ENCODE measurements at regions not wholly inside any gene's neighbourhood (a gene's known extent, or its start where the extent isn't known, plus 50 kb on each side); places are given as distances from the start of the nearest gene placed in this dataset.

DNA sequence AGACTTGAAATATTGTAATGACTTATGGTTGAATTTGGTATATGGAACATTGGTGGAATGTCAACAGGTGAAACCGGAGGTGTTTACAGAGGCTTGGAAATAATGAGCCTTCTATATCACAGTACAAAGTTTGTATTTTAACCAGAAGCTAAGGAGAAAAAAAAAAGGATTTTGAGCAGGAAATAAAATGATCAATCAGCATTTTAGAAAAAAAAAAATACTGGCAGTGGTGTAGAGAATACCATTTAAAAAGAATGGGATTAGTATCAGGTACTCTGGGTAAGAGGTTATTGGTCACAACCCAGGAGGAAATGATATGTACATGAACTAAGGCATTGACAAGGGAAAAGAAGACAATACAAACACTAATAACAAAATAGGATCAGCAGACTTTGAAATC lies 587.1 kb upstream of the HTR2C start:
- TF ChIP-seq, protein P1, sequence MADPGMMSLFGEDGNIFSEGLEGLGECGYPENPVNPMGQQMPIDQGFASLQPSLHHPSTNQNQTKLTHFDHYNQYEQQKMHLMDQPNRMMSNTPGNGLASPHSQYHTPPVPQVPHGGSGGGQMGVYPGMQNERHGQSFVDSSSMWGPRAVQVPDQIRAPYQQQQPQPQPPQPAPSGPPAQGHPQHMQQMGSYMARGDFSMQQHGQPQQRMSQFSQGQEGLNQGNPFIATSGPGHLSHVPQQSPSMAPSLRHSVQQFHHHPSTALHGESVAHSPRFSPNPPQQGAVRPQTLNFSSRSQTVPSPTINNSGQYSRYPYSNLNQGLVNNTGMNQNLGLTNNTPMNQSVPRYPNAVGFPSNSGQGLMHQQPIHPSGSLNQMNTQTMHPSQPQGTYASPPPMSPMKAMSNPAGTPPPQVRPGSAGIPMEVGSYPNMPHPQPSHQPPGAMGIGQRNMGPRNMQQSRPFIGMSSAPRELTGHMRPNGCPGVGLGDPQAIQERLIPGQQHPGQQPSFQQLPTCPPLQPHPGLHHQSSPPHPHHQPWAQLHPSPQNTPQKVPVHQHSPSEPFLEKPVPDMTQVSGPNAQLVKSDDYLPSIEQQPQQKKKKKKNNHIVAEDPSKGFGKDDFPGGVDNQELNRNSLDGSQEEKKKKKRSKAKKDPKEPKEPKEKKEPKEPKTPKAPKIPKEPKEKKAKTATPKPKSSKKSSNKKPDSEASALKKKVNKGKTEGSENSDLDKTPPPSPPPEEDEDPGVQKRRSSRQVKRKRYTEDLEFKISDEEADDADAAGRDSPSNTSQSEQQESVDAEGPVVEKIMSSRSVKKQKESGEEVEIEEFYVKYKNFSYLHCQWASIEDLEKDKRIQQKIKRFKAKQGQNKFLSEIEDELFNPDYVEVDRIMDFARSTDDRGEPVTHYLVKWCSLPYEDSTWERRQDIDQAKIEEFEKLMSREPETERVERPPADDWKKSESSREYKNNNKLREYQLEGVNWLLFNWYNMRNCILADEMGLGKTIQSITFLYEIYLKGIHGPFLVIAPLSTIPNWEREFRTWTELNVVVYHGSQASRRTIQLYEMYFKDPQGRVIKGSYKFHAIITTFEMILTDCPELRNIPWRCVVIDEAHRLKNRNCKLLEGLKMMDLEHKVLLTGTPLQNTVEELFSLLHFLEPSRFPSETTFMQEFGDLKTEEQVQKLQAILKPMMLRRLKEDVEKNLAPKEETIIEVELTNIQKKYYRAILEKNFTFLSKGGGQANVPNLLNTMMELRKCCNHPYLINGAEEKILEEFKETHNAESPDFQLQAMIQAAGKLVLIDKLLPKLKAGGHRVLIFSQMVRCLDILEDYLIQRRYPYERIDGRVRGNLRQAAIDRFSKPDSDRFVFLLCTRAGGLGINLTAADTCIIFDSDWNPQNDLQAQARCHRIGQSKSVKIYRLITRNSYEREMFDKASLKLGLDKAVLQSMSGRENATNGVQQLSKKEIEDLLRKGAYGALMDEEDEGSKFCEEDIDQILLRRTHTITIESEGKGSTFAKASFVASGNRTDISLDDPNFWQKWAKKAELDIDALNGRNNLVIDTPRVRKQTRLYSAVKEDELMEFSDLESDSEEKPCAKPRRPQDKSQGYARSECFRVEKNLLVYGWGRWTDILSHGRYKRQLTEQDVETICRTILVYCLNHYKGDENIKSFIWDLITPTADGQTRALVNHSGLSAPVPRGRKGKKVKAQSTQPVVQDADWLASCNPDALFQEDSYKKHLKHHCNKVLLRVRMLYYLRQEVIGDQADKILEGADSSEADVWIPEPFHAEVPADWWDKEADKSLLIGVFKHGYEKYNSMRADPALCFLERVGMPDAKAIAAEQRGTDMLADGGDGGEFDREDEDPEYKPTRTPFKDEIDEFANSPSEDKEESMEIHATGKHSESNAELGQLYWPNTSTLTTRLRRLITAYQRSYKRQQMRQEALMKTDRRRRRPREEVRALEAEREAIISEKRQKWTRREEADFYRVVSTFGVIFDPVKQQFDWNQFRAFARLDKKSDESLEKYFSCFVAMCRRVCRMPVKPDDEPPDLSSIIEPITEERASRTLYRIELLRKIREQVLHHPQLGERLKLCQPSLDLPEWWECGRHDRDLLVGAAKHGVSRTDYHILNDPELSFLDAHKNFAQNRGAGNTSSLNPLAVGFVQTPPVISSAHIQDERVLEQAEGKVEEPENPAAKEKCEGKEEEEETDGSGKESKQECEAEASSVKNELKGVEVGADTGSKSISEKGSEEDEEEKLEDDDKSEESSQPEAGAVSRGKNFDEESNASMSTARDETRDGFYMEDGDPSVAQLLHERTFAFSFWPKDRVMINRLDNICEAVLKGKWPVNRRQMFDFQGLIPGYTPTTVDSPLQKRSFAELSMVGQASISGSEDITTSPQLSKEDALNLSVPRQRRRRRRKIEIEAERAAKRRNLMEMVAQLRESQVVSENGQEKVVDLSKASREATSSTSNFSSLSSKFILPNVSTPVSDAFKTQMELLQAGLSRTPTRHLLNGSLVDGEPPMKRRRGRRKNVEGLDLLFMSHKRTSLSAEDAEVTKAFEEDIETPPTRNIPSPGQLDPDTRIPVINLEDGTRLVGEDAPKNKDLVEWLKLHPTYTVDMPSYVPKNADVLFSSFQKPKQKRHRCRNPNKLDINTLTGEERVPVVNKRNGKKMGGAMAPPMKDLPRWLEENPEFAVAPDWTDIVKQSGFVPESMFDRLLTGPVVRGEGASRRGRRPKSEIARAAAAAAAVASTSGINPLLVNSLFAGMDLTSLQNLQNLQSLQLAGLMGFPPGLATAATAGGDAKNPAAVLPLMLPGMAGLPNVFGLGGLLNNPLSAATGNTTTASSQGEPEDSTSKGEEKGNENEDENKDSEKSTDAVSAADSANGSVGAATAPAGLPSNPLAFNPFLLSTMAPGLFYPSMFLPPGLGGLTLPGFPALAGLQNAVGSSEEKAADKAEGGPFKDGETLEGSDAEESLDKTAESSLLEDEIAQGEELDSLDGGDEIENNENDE (IDR thresholded peaks at IDR 0.05; ENCODE audit: insufficient replicate concordance, low read length) = no peak
- TF ChIP-seq, protein P2, sequence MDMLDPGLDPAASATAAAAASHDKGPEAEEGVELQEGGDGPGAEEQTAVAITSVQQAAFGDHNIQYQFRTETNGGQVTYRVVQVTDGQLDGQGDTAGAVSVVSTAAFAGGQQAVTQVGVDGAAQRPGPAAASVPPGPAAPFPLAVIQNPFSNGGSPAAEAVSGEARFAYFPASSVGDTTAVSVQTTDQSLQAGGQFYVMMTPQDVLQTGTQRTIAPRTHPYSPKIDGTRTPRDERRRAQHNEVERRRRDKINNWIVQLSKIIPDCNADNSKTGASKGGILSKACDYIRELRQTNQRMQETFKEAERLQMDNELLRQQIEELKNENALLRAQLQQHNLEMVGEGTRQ (IDR thresholded peaks at IDR 0.05; ENCODE audit: low read length) = no peak
- TF ChIP-seq, protein P3, sequence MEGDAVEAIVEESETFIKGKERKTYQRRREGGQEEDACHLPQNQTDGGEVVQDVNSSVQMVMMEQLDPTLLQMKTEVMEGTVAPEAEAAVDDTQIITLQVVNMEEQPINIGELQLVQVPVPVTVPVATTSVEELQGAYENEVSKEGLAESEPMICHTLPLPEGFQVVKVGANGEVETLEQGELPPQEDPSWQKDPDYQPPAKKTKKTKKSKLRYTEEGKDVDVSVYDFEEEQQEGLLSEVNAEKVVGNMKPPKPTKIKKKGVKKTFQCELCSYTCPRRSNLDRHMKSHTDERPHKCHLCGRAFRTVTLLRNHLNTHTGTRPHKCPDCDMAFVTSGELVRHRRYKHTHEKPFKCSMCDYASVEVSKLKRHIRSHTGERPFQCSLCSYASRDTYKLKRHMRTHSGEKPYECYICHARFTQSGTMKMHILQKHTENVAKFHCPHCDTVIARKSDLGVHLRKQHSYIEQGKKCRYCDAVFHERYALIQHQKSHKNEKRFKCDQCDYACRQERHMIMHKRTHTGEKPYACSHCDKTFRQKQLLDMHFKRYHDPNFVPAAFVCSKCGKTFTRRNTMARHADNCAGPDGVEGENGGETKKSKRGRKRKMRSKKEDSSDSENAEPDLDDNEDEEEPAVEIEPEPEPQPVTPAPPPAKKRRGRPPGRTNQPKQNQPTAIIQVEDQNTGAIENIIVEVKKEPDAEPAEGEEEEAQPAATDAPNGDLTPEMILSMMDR (IDR thresholded peaks at IDR 0.05; ENCODE audit: control extremely low read depth in 1 of 3, insufficient read depth in 1 of 3, low read depth in 1 of 3, low read length in 3 of 3) = no peak
- TF ChIP-seq, protein P4, sequence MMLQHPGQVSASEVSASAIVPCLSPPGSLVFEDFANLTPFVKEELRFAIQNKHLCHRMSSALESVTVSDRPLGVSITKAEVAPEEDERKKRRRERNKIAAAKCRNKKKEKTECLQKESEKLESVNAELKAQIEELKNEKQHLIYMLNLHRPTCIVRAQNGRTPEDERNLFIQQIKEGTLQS (IDR thresholded peaks at IDR 0.05; ENCODE audit: insufficient read depth, low read depth, low read length) = no peak
- TF ChIP-seq GTF2F1 (IDR thresholded peaks at IDR 0.05; ENCODE audit: borderline replicate concordance, low read depth, low read length) = no peak
- TF ChIP-seq SP1 (IDR thresholded peaks at IDR 0.05; ENCODE audit: low read depth, low read length) = no peak
